Brain microvascular endothelial cell (primary cell): ENCODE measurements at regions not wholly inside any gene's neighbourhood (a gene's known extent, or its start where the extent isn't known, plus 50 kb on each side); places are given as distances from the start of the nearest gene placed in this dataset.
"Not testable (repeated sequence)": the region's sequence is repeated elsewhere in the genome, so short reads cannot be mapped to it uniquely, and the experiment has no call there.

Experiments used
- DNase-seq: peaks from one replicate; pipeline ENCODE4 v3.0.0-alpha.2; 2020
- H3K27ac ChIP-seq: fragments of 250-450 bp; sonication (Bioruptor Pico); 2 replicates; pipeline ENCODE4 v1.5.1; 2020; ENCODE audit warnings: mild to moderate bottlenecking, moderate library complexity
- H3K27me3 ChIP-seq: fragments of 250-450 bp; sonication (Bioruptor Pico); replicated peaks from 2 replicates; pipeline ENCODE4 v1.5.1; 2020; ENCODE audit warnings: mild to moderate bottlenecking
- H3K36me3 ChIP-seq: fragments of 250-450 bp; sonication (Bioruptor Pico); replicated peaks from 2 replicates; pipeline ENCODE4 v1.5.1; 2020; ENCODE audit warnings: mild to moderate bottlenecking
- H3K4me3 ChIP-seq: 2 replicates; pipeline ENCODE4 v1.5.1; 2011; ENCODE audit warnings: low read depth, mild to moderate bottlenecking, control low read depth, low read length, moderate library complexity
- CTCF ChIP-seq: IDR thresholded peaks from 2 replicates; pipeline ENCODE4 v1.5.1; 2011; ENCODE audit warnings: low read depth, mild to moderate bottlenecking, moderate library complexity, low read length, control low read depth, inconsistent platforms; ENCODE audit errors: missing control alignments
- in situ Hi-C: cut with HindIII; loops from 2 replicates; pipeline ENCODE4 v1.10.0; 2017; ENCODE audit warnings: low sequenced_read_pairs, low pct_ligation_motif_present

- no peak for DNase-seq
- Histone ChIP-seq H3K36me3 (no peaks in the 10 kb centered on the region), H3K27ac (no peak overlapping the region), H3K27me3 (no peaks in the 10 kb centered on the region), H3K4me3 (no peak overlapping the region)
- TF ChIP-seq CTCF, result no peak
- in situ Hi-C loops, result no loop called here
Observed at GRCh38 chr2:234793212-234793785, 158.5 kb upstream of the SH3BP4 start.

GRCh38 chr2:234792621-234793022 lies 159.2 kb upstream of the SH3BP4 start:
- Histone ChIP-seq H3K4me3 (no peak overlapping the region), H3K27ac (peak overlapping the region; percentile 15), H3K36me3 (no peaks in the 10 kb centered on the region), H3K27me3 (no peaks in the 10 kb centered on the region)
- TF ChIP-seq CTCF, result no peak
- in situ Hi-C loops, result no loop called here
- DNase-seq, result peak; percentile 87

- H3K4me3 ChIP-seq, DNase-seq, H3K36me3 ChIP-seq, H3K27me3 ChIP-seq, H3K27ac ChIP-seq, in situ Hi-C loops: not testable (repeated sequence)
Observed at GRCh38 chr2:234792096-234792495, 159.7 kb upstream of the SH3BP4 start.

GRCh38 chr2:234790380-234790779 lies 161.4 kb upstream of the SH3BP4 start:
- no peak for TF ChIP-seq CTCF
- no peaks in the 10 kb centered on the region for H3K36me3 ChIP-seq
- H3K27me3 ChIP-seq, result no peaks in the 10 kb centered on the region
- in situ Hi-C loops, result no loop called here
- H3K27ac ChIP-seq, result no peak overlapping the region
- no peak overlapping the region for H3K4me3 ChIP-seq
- DNase-seq, result no peak

GRCh38 chr2:234789556-234790325 lies 162.1 kb upstream of the SH3BP4 start:
- TF ChIP-seq CTCF, result no peak
- DNase-seq, result no peak
- Histone ChIP-seq H3K4me3 (no peak overlapping the region), H3K27me3 (no peaks in the 10 kb centered on the region), H3K36me3 (no peaks in the 10 kb centered on the region), H3K27ac (no peak overlapping the region)
- in situ Hi-C loops, result no loop called here

- DNase-seq, result no peak
- Histone ChIP-seq H3K27me3 (no peaks in the 10 kb centered on the region), H3K27ac (no peak overlapping the region), H3K4me3 (no peak overlapping the region), H3K36me3 (no peaks in the 10 kb centered on the region)
- in situ Hi-C loops, result no loop called here
- no peak for TF ChIP-seq CTCF
Observed at GRCh38 chr2:234788841-234789240, 163.0 kb upstream of the SH3BP4 start.
